CD4-positive, alpha-beta T cell (primary cell): ENCODE measurements at regions not wholly inside any gene's neighbourhood (a gene's known extent, or its start where the extent isn't known, plus 50 kb on each side); places are given as distances from the start of the nearest gene placed in this dataset.

Experiments used
- ATAC-seq: fragments of 200-7000 bp; cut with Tn5 transposase; one replicate; pipeline ENCODE4 v1.10.0; 2022; ENCODE audit warnings: mild to moderate bottlenecking; ENCODE audit not compliant: poor library complexity
- CTCF ChIA-PET: fragments of 350-600 bp; sonication (Branson Sonifier 250); formaldehyde crosslinking; loops from one replicate; lab custom pipeline; 2021; ENCODE audit warnings: antibody characterized with exemption, inconsistent platforms; lab: Charles Lee
- POLR2A ChIA-PET: fragments of 350-600 bp; sonication (Branson Sonifier 250); formaldehyde crosslinking; loops from one replicate; lab custom pipeline; 2021; ENCODE audit warnings: antibody characterized with exemption, inconsistent platforms; lab: Charles Lee
- DNase-seq, 14 experiments: peaks; one replicate each; pipeline ENCODE4 v3.0.0-alpha.2; 2013 to 2020; ENCODE audit warnings: mixed read lengths in 2 of 14
- H3K27ac ChIP-seq, 2 donors: one replicate each; pipeline versions ENCODE4 v1.5.1 to v1.7.0; 2013; ENCODE audit warnings: low read length in 2 of 2, low read depth in 1 of 2, mild to moderate bottlenecking in 1 of 2
- H3K27me3 ChIP-seq, 2 experiments: 1 replicate in 1 of 2; 2 replicates in 1 of 2; pipeline versions ENCODE4 v1.6.1 to v1.7.0; 2013; ENCODE audit warnings: low read length in 2 of 2, control low read depth in 1 of 2, mild to moderate bottlenecking in 1 of 2, moderate library complexity in 1 of 2; ENCODE audit not compliant: insufficient read depth in 2 of 2, control insufficient read depth in 1 of 2
- H3K36me3 ChIP-seq: one replicate; pipeline ENCODE4 v1.6.1; 2013; ENCODE audit warnings: low read length, control low read depth; ENCODE audit not compliant: insufficient read depth
- H3K4me1 ChIP-seq: one replicate; pipeline ENCODE4 v1.6.1; 2013; ENCODE audit warnings: low read length, control low read depth; ENCODE audit not compliant: insufficient read depth
- H3K4me3 ChIP-seq: one replicate; pipeline ENCODE4 v1.5.1; 2013; ENCODE audit warnings: mild to moderate bottlenecking, low read length, moderate library complexity
- H3K9me3 ChIP-seq, 2 experiments: 1 replicate in 1 of 2; 2 replicates in 1 of 2; pipeline versions ENCODE4 v1.6.1 to v1.7.0; 2013; ENCODE audit warnings: low read length in 2 of 2, mild to moderate bottlenecking in 2 of 2, control low read depth in 1 of 2, moderate library complexity in 1 of 2; ENCODE audit not compliant: control insufficient read depth in 1 of 2, insufficient read depth in 1 of 2
- H3K27ac Mint-ChIP-seq: one replicate; pipeline ENCODE4 v1.8.0; 2020; ENCODE audit warnings: mixed read lengths
- H3K27me3 Mint-ChIP-seq: one replicate; pipeline ENCODE4 v1.8.0; 2021; ENCODE audit warnings: mixed read lengths
- H3K36me3 Mint-ChIP-seq: one replicate; pipeline ENCODE4 v1.8.0; 2021; ENCODE audit warnings: low read depth, mixed read lengths
- H3K4me1 Mint-ChIP-seq: one replicate; pipeline ENCODE4 v1.8.0; 2021; ENCODE audit warnings: low read depth, mixed read lengths
- H3K4me3 Mint-ChIP-seq: one replicate; pipeline ENCODE4 v1.8.0; 2020; ENCODE audit warnings: mild to moderate bottlenecking, mixed read lengths
- H3K9me3 Mint-ChIP-seq: one replicate; pipeline ENCODE4 v1.8.0; 2020; ENCODE audit warnings: mixed read lengths
- intact Hi-C, 2 experiments: fragments of 100-400 bp; cut with DNase I in 1 of 2; cut with micrococcal nuclease in 1 of 2; formaldehyde crosslinking; loops; one replicate each; pipeline versions ENCODE4 v1.15.1 to v1.9.0; 2023 to 2025; cut with DNase I, micrococcal nuclease
- TF ChIP-seq, protein P1 (sequence below): fragments of 200-600 bp; IDR thresholded peaks from one replicate; pipeline ENCODE4 v1.8.0; 2022; ENCODE audit warnings: antibody characterized with exemption, mild to moderate bottlenecking

DNA sequence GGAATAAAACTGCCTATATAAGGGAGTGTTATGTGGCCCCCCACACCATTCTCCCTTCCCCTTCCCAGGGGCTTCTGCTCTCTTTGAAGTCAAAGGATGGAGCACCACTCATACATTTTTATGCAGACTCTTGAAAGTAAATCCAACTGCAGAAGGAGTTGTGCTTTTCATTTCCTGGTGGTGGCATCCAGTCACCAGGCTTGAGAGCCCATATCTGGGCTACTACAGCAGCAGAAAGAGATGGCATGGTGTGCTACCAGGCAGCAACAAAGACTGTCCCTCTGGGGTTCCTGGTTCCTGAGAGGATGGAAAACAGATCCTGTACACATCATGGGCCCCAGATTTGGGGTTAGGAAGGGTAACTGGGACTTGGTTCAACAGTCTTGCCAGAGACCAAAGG is 226.4 kb downstream of the CLIC5 start:
- no peak overlapping the region for H3K27ac ChIP-seq
- H3K4me1 ChIP-seq: no peaks in the 10 kb centered on the region
- Mint-ChIP-seq H3K36me3 (no peaks in the 10 kb centered on the region), H3K4me3 (no peak overlapping the region), H3K4me1 (no peaks in the 10 kb centered on the region), H3K27me3 (no peaks in the 10 kb centered on the region), H3K9me3 (no peaks in the 10 kb centered on the region), H3K27ac (no peak overlapping the region)
- no peaks in the 10 kb centered on the region for H3K9me3 ChIP-seq
- TF ChIP-seq, protein P1, sequence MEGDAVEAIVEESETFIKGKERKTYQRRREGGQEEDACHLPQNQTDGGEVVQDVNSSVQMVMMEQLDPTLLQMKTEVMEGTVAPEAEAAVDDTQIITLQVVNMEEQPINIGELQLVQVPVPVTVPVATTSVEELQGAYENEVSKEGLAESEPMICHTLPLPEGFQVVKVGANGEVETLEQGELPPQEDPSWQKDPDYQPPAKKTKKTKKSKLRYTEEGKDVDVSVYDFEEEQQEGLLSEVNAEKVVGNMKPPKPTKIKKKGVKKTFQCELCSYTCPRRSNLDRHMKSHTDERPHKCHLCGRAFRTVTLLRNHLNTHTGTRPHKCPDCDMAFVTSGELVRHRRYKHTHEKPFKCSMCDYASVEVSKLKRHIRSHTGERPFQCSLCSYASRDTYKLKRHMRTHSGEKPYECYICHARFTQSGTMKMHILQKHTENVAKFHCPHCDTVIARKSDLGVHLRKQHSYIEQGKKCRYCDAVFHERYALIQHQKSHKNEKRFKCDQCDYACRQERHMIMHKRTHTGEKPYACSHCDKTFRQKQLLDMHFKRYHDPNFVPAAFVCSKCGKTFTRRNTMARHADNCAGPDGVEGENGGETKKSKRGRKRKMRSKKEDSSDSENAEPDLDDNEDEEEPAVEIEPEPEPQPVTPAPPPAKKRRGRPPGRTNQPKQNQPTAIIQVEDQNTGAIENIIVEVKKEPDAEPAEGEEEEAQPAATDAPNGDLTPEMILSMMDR: no peak
- no peaks in the 10 kb centered on the region for H3K36me3 ChIP-seq
- no peak for DNase-seq
- ATAC-seq: no peak
- H3K4me3 ChIP-seq: no peak overlapping the region
- ChIA-PET CTCF (no interaction called here), POLR2A (interaction anchor here (0.6 kb wide), 1 partner anchor 113 kb away, joined by 3 read pairs; no protein-coding TSS in a partner anchor)
- no peaks in the 10 kb centered on the region for H3K27me3 ChIP-seq
- intact Hi-C loops: no loop called here

DNA sequence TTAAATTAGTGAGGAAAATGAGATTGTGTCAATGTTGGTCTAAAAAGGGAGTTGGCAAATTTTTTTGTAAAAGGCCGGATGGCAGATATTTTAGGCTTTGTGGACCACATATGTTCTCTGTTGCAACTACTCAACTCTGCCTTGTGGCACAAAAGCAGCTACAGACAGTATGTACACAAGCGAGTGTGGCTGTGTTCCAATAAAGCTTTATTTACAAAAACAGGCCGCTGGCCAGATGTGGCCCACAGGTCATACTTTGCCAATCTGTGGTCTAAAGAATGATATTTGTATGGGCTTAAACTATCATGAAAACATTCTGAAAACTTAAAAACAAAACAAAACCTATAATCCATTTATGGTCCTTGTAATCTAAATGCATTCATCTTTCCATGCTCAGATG is 228.3 kb downstream of the CLIC5 start:
- CTCF ChIA-PET: no interaction called here
- TF ChIP-seq, protein P1: no peak

DNA sequence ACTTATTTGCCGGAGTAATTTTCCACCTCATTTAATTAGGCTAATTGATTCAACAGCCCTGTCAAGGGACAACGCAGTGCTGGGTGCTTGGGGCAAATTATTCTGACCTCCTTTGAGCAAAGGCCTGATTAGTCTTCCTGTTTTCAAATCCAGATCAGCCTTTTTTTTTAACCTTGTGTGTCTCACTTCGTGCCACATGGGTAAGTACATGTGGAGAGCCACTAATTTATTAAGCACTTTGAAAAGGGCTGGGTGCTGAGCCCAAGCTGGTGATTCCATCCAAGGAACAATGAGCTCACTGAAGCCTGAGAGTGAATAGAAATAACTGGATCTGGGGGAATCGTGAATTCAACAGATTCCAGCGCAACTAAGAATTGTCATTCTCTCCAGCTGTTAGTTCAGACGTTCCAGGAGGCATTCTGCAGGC is 229.3 kb downstream of the CLIC5 start:
- ATAC-seq (no peak), DNase-seq (no peak)
- H3K36me3 ChIP-seq: no peaks in the 10 kb centered on the region
- no peaks in the 10 kb centered on the region for H3K4me1 ChIP-seq
- H3K4me3 ChIP-seq: no peak overlapping the region
- no peaks in the 10 kb centered on the region for H3K9me3 ChIP-seq
- Mint-ChIP-seq H3K36me3 (no peaks in the 10 kb centered on the region), H3K27me3 (no peaks in the 10 kb centered on the region), H3K9me3 (no peaks in the 10 kb centered on the region), H3K4me1 (no peaks in the 10 kb centered on the region), H3K4me3 (no peak overlapping the region), H3K27ac (no peak overlapping the region)
- ChIA-PET CTCF (interaction anchor here (1.4 kb wide), 1 partner anchor 9 kb away, joined by 4 read pairs; no protein-coding TSS in a partner anchor), POLR2A (no interaction called here)
- no peaks in the 10 kb centered on the region for H3K27me3 ChIP-seq
- TF ChIP-seq, protein P1: no peak
- H3K27ac ChIP-seq: no peak overlapping the region
- intact Hi-C loops: no loop called here

More for the DNA sequence above, 228.3 kb downstream of the CLIC5 start:
- ATAC-seq: no peak
- Histone ChIP-seq H3K36me3 (no peaks in the 10 kb centered on the region), H3K4me3 (no peak overlapping the region), H3K4me1 (no peaks in the 10 kb centered on the region), H3K27me3 (no peaks in the 10 kb centered on the region), H3K9me3 (no peaks in the 10 kb centered on the region), H3K27ac (no peak overlapping the region)
- H3K4me1 Mint-ChIP-seq: no peaks in the 10 kb centered on the region
- H3K36me3 Mint-ChIP-seq: no peaks in the 10 kb centered on the region
- no peaks in the 10 kb centered on the region for H3K27me3 Mint-ChIP-seq
- H3K27ac Mint-ChIP-seq: no peak overlapping the region
- H3K4me3 Mint-ChIP-seq: no peak overlapping the region
- no peaks in the 10 kb centered on the region for H3K9me3 Mint-ChIP-seq
- DNase-seq: no peak
- intact Hi-C loops: no loop called here
- POLR2A ChIA-PET: no interaction called here
